HG03045 (cell line): ENCODE measurements at regions not wholly inside any gene's neighbourhood (a gene's known extent, or its start where the extent isn't known, plus 50 kb on each side); places are given as distances from the start of the nearest gene placed in this dataset.
"Not testable (repeated sequence)": the region's sequence is repeated elsewhere in the genome, so short reads cannot be mapped to it uniquely, and the experiment has no call there.

ENCODE experiments used
- ATAC-seq: cut with Tn5 transposase; IDR thresholded peaks from one replicate; pipeline ENCODE4 v1.9.1; 2021; ENCODE audit warnings: mild to moderate bottlenecking, moderate library complexity; ENCODE audit not compliant: unreplicated experiment

- ATAC-seq, result no peak
Measured at GRCh38 chr2:39875182-39875913, 96.3 kb upstream of the THUMPD2 start.

DNA sequence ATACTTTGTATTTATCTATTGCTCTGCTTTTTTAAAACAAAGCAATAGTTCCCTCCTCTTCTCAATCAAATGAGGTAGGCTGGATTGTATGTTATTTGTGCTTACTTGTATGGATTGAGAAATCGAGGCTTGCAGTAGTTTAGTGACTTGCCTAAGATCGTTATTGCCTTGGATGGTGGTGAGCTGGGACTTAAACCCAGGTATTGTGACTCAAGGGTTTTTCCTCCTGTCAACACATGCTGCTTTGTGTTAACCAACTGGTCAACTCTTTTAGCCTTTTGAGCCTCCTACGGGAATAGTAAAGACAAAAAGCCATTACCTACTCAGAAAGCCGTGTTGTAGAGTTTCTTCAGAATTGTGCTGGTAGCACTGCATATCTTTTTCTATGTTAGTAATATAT, 95.2 kb upstream of the THUMPD2 start:
- ATAC-seq, result no peak

DNA sequence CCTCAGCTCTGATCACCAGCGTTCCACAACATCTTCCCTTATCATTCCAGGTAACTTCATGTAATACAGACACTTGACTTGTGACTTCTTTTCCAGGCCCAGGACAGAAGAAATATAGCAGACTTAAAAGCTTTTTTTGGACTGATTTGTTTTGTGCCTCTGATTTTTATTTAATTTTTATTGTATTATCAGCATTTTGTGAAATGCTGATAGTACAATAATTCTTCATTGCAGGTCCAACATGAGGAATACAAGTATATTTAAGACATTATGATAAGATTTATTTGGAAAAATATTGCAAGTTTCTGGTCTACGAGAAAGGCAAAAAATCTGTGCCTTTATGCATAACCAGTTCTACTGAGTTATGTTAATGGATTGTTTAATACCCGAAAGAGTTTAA, 94.5 kb upstream of the THUMPD2 start:
- no peak for ATAC-seq

GRCh38 chr2:39872748-39873147, 93.7 kb upstream of the THUMPD2 start:
- ATAC-seq, result no peak

DNA sequence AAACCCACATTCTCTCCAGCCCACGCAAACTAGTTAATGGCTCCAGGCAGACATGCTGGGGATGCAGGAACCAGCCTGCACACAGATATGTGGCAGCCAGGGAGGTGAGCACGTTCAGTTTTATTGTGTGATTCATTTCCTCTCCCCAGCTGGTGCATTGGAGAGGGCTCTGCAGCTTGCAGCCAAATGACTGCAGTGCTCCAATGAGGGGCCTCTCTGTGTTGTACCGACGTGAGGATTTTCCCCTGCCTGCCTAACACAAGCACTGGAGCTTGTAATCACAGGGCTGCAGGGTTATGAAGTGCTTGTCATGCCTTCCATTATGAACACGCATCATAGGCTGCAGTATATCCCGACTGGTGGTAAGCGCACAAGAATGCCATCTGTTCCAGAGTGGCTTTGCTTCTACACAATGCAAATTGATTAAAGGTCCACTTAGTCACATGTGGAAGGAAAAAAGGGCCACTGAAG, 92.3 kb upstream of the THUMPD2 start:
- no peak for ATAC-seq

- no peak for ATAC-seq
Measured at GRCh38 chr2:39870871-39871270, 91.8 kb upstream of the THUMPD2 start.

- no peak for ATAC-seq
Measured at GRCh38 chr2:39867268-39867667, 88.2 kb upstream of the THUMPD2 start.

- ATAC-seq, result no peak
Measured at GRCh38 chr2:39865751-39866150, 86.7 kb upstream of the THUMPD2 start.

DNA sequence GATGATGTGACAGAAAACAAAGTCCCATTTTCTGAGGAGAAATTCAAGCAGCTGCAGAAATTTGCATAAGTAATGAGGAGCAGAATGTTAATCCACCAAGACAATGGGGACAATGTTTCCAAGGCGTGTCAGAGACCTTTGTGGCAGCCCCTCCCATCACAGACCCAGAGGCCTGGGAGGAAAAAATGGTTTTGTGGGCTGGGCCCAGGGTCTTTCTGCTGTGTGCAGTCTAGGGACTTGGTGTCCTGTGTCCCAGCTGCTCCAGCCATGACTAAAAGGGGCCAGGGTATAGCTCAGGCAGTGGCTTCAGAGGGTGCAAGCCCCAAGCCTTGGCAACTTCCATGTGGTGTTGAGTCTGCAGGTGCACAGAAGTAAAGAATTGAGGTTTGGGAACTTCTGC, 84.6 kb upstream of the THUMPD2 start:
- ATAC-seq, result not testable (repeated sequence)

DNA sequence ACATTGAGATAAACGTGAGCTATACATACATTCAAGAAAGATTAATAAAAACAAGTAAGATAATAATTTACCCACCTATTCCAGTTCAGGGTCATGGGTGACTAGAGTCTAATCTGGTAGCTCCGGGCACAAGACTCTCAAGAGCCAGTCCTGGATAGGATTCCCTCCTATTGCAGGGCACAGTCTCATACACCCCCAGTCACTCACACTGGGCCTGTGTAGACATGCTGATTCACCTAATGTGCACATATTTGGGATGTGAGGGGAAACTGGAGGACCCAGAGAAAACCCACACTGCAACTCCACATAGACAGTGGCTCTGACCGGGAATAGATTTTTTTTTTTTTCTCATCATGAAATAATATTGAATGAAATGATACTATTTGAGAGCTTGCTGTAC, 81.5 kb upstream of the THUMPD2 start:
- ATAC-seq, result no peak

- ATAC-seq, result no peak
Measured at GRCh38 chr2:39858677-39859076, 79.6 kb upstream of the THUMPD2 start.

DNA sequence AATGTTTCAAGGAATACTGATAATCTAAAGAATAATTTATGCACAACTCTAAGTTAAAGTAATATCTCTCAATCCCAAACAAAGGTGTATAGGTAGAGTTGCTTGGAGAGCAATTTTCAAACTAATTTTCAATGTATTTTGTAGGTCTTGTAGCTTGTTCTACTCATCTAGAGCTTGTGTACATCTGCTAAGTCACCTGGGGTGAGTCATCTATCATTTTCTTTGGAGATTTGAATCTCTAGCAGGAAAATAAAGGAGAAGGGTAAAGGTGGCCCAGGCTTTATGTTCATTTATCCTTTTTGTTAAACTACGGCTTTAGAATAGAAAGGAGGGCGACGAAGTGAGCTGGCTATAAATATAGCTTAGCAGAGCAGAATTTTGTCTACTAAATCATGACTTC, 76.8 kb upstream of the THUMPD2 start:
- no peak for ATAC-seq

DNA sequence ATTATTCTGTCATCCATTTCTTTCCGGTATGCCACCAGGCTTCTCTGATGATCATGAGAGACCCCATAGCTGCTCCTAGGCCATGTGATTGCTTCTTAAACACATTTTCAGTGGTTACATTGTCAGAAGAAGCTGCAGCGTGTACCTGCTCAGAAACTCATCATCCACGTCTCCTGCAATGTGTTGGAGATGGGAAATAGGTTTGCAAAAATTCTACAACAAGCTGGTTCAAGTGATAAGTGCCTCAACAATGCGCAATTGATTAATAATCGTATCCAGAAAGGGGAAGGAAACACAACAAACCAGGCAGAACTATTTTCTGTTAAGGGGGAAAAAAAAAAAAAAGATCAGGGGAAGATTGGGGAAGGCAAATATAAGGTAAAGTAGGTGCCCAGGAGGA, 75.7 kb upstream of the THUMPD2 start:
- ATAC-seq, result no peak

GRCh38 chr2:39852831-39853230, 73.8 kb upstream of the THUMPD2 start:
- ATAC-seq, result no peak

- peak; percentile 75 for ATAC-seq
Measured at GRCh38 chr2:39851651-39852110, 72.6 kb upstream of the THUMPD2 start.

- ATAC-seq, result no peak
Measured at GRCh38 chr2:39851251-39851650, 72.2 kb upstream of the THUMPD2 start.

GRCh38 chr2:39849982-39850526, 71.0 kb upstream of the THUMPD2 start:
- no peak for ATAC-seq

- ATAC-seq, result no peak
Measured at GRCh38 chr2:39849064-39849463, 70.0 kb upstream of the THUMPD2 start.

DNA sequence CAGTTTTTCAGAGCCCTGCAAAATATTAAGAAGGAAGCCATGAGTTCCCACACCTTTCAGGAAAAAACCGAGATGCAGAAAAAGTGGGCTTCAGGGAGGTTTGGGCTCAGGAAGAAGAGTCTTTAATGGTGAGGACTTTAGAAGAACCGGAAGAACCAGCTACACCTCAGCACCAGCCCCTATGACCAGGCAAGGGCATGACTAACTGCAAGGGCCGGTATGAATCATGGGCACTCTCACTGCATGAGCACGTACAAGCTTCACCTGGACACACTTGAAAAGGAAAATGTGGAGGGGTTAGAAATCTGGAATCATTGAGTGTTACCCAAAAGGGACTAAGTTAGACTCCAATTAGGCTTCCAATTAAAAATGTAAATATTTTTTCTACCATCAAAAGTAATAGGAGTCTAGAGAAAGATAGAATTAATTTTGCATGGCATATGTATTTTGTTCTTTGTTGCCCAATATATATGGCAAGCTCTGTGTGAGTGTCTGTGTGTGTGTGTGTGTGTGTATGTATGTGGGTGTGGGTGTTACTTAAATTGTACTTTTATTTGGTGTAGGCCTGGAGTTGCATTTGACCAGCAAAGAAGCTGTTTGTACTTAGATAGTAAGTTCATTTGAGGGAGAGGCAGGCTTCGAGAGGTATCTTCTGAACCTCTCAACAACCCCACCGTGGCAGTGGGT, 66.5 kb upstream of the THUMPD2 start:
- ATAC-seq, result no peak

- no peak for ATAC-seq
Measured at GRCh38 chr2:39839261-39839848, 60.3 kb upstream of the THUMPD2 start.

DNA sequence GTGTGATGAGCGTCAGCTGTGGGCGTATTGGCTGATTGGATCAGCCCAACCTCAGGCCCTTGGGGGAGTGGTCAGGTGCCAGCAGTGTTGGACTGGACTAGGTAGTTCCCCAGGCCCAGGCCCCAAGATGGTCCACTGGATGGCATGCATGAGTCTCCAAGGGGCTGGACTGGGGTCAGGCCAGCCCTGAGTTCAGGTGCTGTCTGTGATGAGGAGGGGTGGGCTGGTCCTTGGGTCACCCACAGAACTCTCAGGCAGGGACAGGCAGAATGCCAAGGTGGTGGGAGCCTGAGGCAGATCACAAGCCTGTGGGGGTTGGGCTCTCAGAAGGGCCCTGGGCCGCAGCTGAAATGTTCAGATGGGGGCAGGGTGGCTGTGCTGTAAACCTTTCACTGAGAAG, 59.5 kb upstream of the THUMPD2 start:
- ATAC-seq, result no peak
